Breast epithelium (tissue), 4 donors: ENCODE measurements at regions not wholly inside any gene's neighbourhood (a gene's known extent, or its start where the extent isn't known, plus 50 kb on each side); places are given as distances from the start of the nearest gene placed in this dataset.

Experiments
- DNase-seq, 2 donors: peaks; one replicate each; pipeline ENCODE4 v3.0.0-alpha.2; 2019; ENCODE audit warnings: low spot score in 2 of 2
- H3K27ac ChIP-seq, 2 donors: fragments of 200-600 bp; sonication (generic) in 1 of 2; one replicate each; pipeline ENCODE4 v1.5.1; 2016 to 2019; ENCODE audit warnings: mild to moderate bottlenecking in 1 of 2
- H3K27me3 ChIP-seq, 2 donors: fragments of 200-600 bp; sonication (generic) in 1 of 2; one replicate each; pipeline versions ENCODE4 v1.5.1 to v1.6.0; 2017 to 2019; ENCODE audit warnings: control low read depth in 1 of 2, mild to moderate bottlenecking in 1 of 2
- H3K36me3 ChIP-seq: fragments of 200-600 bp; one replicate; pipeline ENCODE4 v1.5.1; 2019
- H3K4me1 ChIP-seq, 2 donors: fragments of 200-600 bp; sonication (generic); one replicate each; pipeline ENCODE4 v1.5.1; 2016 to 2019; ENCODE audit warnings: control low read depth in 1 of 2
- H3K4me3 ChIP-seq, 3 donors: fragments of 200-600 bp; sonication (generic); 1 replicate in 2 of 3; 2 replicates in 1 of 3; pipeline ENCODE4 v1.5.1; 2016 to 2019; ENCODE audit warnings: mild to moderate bottlenecking in 3 of 3, moderate library complexity in 2 of 3
- H3K9me3 ChIP-seq, 2 donors: fragments of 200-600 bp; sonication (generic) in 1 of 2; one replicate each; pipeline ENCODE4 v1.5.1; 2016 to 2019; ENCODE audit warnings: control low read depth in 1 of 2
- POLR2A ChIP-seq: fragments of 450-650 bp; IDR thresholded peaks from one replicate; pipeline ENCODE4 v1.6.1; 2016; ENCODE audit warnings: antibody characterized with exemption, mild to moderate bottlenecking, moderate library complexity
- POLR2AphosphoS5 ChIP-seq, 3 donors: sonication (generic); formaldehyde crosslinking; IDR thresholded peaks; one replicate each; pipeline ENCODE4 v1.6.1; 2017; ENCODE audit warnings: antibody characterized with exemption in 3 of 3
- intact Hi-C: fragments of 100-400 bp; cut with DNase I; formaldehyde crosslinking; loops from one replicate; pipeline ENCODE4 v1.15.1; 2023; ENCODE audit warnings: low total_unique reads
- TF ChIP-seq, protein P1 (sequence below), 3 donors: fragments of 450-650 bp; IDR thresholded peaks; one replicate each; pipeline ENCODE4 v1.5.1; 2016 to 2017; ENCODE audit warnings: antibody characterized with exemption in 3 of 3, mild to moderate bottlenecking in 3 of 3, moderate library complexity in 3 of 3

GRCh38 chr5:122576256-122577016, 198.4 kb upstream of the SNX2 start:
- no peak overlapping the region for H3K4me3 ChIP-seq
- intact Hi-C loops: no loop called here
- no peak for DNase-seq
- H3K27ac ChIP-seq: no peak overlapping the region
- H3K9me3 ChIP-seq: no peaks in the 10 kb centered on the region
- H3K4me1 ChIP-seq: no peaks in the 10 kb centered on the region
- H3K27me3 ChIP-seq: no peaks in the 10 kb centered on the region
- no peaks in the 10 kb centered on the region for H3K36me3 ChIP-seq
- TF ChIP-seq POLR2AphosphoS5 (IDR thresholded peaks at IDR 0.05) (no peak), POLR2A (no peak)
- TF ChIP-seq, protein P1, sequence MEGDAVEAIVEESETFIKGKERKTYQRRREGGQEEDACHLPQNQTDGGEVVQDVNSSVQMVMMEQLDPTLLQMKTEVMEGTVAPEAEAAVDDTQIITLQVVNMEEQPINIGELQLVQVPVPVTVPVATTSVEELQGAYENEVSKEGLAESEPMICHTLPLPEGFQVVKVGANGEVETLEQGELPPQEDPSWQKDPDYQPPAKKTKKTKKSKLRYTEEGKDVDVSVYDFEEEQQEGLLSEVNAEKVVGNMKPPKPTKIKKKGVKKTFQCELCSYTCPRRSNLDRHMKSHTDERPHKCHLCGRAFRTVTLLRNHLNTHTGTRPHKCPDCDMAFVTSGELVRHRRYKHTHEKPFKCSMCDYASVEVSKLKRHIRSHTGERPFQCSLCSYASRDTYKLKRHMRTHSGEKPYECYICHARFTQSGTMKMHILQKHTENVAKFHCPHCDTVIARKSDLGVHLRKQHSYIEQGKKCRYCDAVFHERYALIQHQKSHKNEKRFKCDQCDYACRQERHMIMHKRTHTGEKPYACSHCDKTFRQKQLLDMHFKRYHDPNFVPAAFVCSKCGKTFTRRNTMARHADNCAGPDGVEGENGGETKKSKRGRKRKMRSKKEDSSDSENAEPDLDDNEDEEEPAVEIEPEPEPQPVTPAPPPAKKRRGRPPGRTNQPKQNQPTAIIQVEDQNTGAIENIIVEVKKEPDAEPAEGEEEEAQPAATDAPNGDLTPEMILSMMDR (IDR thresholded peaks at IDR 0.05): no peak

DNA sequence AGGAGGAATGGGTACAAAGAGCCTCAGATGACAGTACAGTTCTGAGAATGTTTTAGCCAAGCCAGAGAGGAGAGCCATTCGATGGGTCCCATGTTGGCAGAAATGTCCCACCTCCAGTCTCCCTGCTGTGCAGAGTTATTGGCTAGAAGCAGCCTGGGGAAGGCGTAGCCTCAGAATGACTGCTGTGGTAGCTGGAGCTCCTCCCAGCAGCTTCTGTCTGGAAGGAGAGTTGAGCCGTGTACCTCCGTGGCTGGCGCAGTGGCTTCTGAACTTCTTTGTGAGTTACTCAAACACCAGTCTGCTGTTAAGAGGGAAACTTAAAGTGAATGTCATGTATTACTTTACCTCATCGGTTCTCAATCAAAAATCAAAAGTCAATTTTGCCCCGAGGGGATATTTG, 193.3 kb upstream of the SNX2 start:
- no peak for DNase-seq
- Histone ChIP-seq H3K4me3 (no peak overlapping the region), H3K27me3 (no peaks in the 10 kb centered on the region), H3K27ac (no peak overlapping the region), H3K4me1 (no peaks in the 10 kb centered on the region), H3K36me3 (no peaks in the 10 kb centered on the region), H3K9me3 (no peaks in the 10 kb centered on the region)
- intact Hi-C loops: no loop called here
- TF ChIP-seq POLR2AphosphoS5 (IDR thresholded peaks at IDR 0.05): no peak
- TF ChIP-seq, protein P1 (IDR thresholded peaks at IDR 0.05): no peak
- no peak for TF ChIP-seq POLR2A

- H3K4me3 ChIP-seq: no peak overlapping the region
- DNase-seq: no peak
- H3K4me1 ChIP-seq: no peaks in the 10 kb centered on the region
- H3K27me3 ChIP-seq: no peaks in the 10 kb centered on the region
- no peak overlapping the region for H3K27ac ChIP-seq
- TF ChIP-seq, protein P1 (IDR thresholded peaks at IDR 0.05): no peak
- TF ChIP-seq POLR2A (no peak), POLR2AphosphoS5 (IDR thresholded peaks at IDR 0.05) (no peak)
- H3K9me3 ChIP-seq: no peaks in the 10 kb centered on the region
- intact Hi-C loops: no loop called here
- H3K36me3 ChIP-seq: no peaks in the 10 kb centered on the region
Observed at GRCh38 chr5:122584411-122585300, 190.2 kb upstream of the SNX2 start.

DNA sequence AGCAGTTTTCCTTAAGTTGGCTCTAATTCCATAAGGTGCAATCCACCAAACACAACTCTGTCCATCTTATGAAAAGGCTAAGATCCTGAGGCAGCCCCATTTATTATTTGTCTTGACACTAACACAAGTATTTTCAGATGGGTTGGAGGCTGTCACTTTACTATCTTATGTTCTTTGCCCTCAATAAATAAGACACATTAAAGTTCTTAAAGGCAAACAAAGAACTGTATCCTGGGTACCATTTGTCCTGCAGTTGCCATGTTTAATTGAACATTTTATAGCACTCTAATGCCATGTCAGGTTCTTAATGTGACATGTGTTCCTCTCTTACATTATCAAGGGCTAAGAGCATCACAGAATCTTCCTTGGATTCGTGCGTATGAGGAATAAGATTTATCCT, 189.5 kb upstream of the SNX2 start:
- no peak overlapping the region for H3K4me3 ChIP-seq
- TF ChIP-seq, protein P1 (IDR thresholded peaks at IDR 0.05): no peak
- TF ChIP-seq POLR2A (no peak), POLR2AphosphoS5 (IDR thresholded peaks at IDR 0.05) (no peak)
- H3K9me3 ChIP-seq: no peaks in the 10 kb centered on the region

DNA sequence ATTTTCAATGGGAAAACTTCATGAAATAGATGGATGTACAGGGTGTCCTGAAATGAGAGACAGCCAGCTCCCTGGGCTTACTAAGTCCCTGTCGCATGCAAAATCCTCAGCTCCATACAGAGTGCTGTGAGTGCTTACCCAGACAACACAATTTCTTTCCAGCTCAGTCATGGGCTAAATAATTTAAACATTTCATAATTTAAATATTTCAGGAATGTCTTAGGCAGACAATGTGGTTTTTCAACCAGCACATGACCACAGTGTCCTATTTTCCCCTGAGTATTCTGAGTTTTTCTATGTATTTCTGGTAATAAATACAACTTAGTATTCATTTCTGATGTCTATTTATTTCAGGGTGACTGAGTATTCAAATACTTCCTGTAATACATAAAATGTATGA, 188.5 kb upstream of the SNX2 start:
- Histone ChIP-seq H3K9me3 (no peaks in the 10 kb centered on the region), H3K27ac (no peak overlapping the region), H3K27me3 (no peaks in the 10 kb centered on the region), H3K36me3 (no peaks in the 10 kb centered on the region), H3K4me1 (no peaks in the 10 kb centered on the region), H3K4me3 (no peak overlapping the region)
- no peak for DNase-seq
- TF ChIP-seq POLR2AphosphoS5 (IDR thresholded peaks at IDR 0.05) (no peak), POLR2A (no peak)
- TF ChIP-seq, protein P1 (IDR thresholded peaks at IDR 0.05): no peak
- intact Hi-C loops: no loop called here

More for the DNA sequence above, 189.5 kb upstream of the SNX2 start:
- no peak for DNase-seq
- Histone ChIP-seq H3K27me3 (no peaks in the 10 kb centered on the region), H3K4me1 (no peaks in the 10 kb centered on the region), H3K27ac (no peak overlapping the region), H3K36me3 (no peaks in the 10 kb centered on the region)
- intact Hi-C loops: no loop called here
